ENCODE measurements at regions not wholly inside any gene's neighbourhood (a gene's known extent, or its start where the extent isn't known, plus 50 kb on each side); places are given as distances from the start of the nearest gene placed in this dataset.
"Not testable (repeated sequence)": the region's sequence is repeated elsewhere in the genome, so short reads cannot be mapped to it uniquely, and the experiment has no call there.

DNA sequence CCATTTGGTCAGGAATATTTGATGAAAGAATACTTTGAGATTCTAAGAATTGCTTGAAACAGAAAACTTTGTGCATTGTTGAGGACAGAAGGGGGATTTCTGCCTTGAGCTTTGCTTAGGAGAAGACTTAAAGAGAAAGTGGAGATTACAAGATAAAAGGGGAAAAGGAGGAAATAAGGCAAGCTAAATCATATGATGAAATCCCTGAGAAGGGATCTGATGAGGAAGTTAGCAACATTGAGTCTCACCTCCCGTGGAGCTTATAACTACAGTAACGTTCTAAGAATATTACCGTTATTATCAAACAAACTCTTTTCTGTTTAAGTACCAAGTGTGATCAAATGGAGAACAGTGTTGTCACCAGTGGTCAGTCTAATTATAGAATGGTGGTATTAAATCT is 414.7 kb upstream of the NAALADL2 start:
- no peak for DNase-seq (ENCODE audit: low read depth in 2 of 3, low spot score in 2 of 3)

GRCh38 chr3:174457758-174458157 is 401.4 kb upstream of the NAALADL2 start:
- DNase-seq (ENCODE audit: low read depth in 2 of 3, low spot score in 2 of 3): no peak

GRCh38 chr3:174460831-174461230 is 398.3 kb upstream of the NAALADL2 start:
- no peak for DNase-seq (ENCODE audit: low read depth in 2 of 3, low spot score in 2 of 3)

DNA sequence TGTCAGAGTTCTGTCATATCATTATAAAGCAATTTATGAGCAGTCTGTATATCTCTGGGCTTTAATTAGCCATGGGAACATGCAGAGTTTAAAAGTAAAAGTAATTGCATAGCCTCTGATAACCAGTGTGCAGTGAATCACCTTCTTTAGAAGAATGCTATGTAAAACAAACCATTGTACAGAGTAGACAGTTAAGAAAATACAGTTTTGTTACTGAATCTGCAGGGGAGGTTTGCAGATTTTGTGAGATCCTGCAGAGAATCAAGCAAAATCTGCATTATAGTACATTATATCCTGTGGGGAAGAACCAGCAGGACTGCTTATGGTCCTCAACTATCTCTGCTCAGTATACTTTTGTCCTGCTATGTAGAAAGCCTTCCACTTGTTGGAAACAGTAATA is 396.2 kb upstream of the NAALADL2 start:
- DNase-seq (ENCODE audit: low read depth in 2 of 3, low spot score in 2 of 3): no peak

- no peak for DNase-seq (ENCODE audit: low read depth in 2 of 3, low spot score in 2 of 3)
Observed at GRCh38 chr3:174465177-174465576, 394.0 kb upstream of the NAALADL2 start.

DNA sequence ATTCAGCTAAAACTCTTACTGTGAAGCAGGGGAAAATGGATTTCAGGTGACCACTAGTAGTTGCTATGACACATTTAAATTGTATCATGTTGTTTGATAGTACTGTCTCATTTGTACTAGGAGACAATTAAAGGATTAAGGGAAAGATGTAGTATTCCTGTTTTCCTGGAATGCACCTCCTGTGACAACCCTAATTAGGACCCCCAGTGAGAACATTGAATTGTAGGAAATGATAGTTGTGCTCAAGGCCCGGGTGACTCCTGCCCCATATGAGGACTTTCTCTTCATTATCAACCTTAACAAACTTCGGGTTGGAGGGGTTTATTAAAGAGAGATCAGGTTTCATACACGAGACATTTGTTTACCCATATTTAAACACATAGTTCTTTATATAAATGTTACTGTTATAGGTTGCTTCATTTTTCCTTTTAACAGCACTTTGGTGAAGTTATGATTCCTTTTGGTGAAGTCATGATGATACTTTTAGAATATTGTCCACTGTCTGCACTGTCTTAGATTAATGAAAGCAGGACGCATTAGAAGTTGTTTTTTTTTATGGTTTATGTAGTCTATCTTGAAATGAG is 392.6 kb upstream of the NAALADL2 start:
- DNase-seq (ENCODE audit: low read depth in 2 of 3, low spot score in 2 of 3): no peak

DNA sequence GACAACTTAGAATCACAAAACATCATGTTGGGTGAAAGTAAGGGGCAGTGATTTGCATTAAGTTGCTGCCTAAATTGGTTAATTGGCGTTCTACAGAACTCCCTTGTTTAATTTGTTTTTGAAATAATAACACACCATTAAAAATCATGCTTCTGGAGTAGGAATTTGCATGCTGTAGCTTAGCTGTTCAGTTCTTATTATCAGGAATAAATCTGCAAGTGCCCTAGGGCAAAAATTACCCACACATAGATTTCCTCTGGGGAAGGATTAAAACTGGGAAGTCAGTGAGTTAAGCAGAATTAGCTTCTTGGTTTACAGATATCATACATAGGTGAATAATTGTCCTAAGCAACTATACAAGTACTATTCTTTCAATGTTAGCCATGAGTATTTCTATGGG is 381.6 kb upstream of the NAALADL2 start:
- no peak for DNase-seq (ENCODE audit: low read depth in 2 of 3, low spot score in 2 of 3)

- DNase-seq (ENCODE audit: low read depth in 2 of 3, low spot score in 2 of 3): no peak
Observed at GRCh38 chr3:174480767-174481166, 378.4 kb upstream of the NAALADL2 start.

- no peak for DNase-seq (ENCODE audit: low read depth in 2 of 3, low spot score in 2 of 3)
Observed at GRCh38 chr3:174482541-174482940, 376.6 kb upstream of the NAALADL2 start.

- DNase-seq (ENCODE audit: low read depth in 2 of 3, low spot score in 2 of 3): no peak
Observed at GRCh38 chr3:174483254-174483653, 375.9 kb upstream of the NAALADL2 start.

- DNase-seq (ENCODE audit: low read depth in 2 of 3, low spot score in 2 of 3): not testable (repeated sequence)
Observed at GRCh38 chr3:174483856-174484255, 375.3 kb upstream of the NAALADL2 start.

- no peak for DNase-seq (ENCODE audit: low read depth in 2 of 3, low spot score in 2 of 3)
Observed at GRCh38 chr3:174488527-174488926, 370.6 kb upstream of the NAALADL2 start.

GRCh38 chr3:174495311-174495710 is 363.8 kb upstream of the NAALADL2 start:
- no peak for DNase-seq (ENCODE audit: low read depth in 2 of 3, low spot score in 2 of 3)

GRCh38 chr3:174495928-174496327 is 363.2 kb upstream of the NAALADL2 start:
- no peak for DNase-seq (ENCODE audit: low read depth in 2 of 3, low spot score in 2 of 3)

DNA sequence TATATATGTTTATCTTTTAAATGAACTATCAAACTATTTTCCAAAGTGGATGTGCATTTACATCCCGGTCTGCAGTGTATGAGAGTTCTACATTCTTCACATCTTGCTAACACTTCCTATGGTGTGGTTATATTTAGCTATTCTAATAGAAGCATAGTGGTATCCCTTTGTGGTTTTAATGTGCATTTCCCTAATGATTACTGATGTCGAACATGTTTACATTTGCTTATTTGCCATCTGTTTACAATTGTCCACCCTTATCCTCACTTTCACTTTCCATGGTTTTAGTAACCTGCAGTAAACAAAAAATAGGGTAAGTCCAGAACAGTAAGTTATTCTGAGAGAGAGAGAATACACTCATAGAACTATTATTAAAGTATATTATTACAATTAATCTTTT is 360.5 kb upstream of the NAALADL2 start:
- DNase-seq (ENCODE audit: low read depth in 2 of 3, low spot score in 2 of 3): no peak

DNA sequence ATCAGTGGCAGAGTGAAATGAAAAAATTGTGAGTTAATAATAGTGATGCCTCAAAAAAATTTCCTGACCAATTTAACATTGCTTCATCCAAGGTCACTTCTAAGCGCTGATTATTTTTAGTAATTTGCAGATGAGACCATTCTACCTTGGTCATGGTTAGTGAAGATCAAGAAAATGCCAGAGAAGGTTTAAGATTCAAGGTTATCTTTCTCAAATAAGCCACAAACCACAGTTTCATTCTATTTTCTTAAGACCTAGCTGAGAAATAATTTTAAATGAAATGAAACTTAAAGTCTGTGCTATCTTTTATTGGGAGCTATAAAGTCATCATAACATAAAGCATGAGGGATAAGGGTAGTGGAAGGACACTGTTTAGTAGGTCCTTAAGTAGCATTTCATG is 353.9 kb upstream of the NAALADL2 start:
- DNase-seq (ENCODE audit: low read depth in 2 of 3, low spot score in 2 of 3): no peak

DNA sequence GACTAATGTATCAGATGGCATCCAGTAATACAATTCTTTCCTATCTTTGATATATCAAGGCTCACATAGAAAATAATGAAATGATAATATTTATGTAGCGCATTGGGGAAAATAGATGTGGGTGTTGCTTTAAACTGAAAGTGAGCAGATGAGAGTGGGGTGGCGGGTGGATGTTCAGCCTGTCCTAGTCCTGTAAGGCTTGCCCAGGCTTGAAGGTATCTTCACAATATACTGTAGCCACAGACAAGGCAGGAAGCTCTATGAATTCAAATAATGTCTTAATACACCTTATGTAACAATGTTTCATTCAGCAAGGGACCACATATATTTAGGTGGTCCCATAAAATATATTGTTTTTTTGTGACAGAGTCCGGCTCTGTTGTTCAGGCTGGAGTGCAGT is 334.9 kb upstream of the NAALADL2 start:
- no peak for DNase-seq (ENCODE audit: low read depth in 2 of 3, low spot score in 2 of 3)

GRCh38 chr3:174529298-174529697 is 329.8 kb upstream of the NAALADL2 start:
- no peak for DNase-seq (ENCODE audit: low read depth in 2 of 3, low spot score in 2 of 3)

DNA sequence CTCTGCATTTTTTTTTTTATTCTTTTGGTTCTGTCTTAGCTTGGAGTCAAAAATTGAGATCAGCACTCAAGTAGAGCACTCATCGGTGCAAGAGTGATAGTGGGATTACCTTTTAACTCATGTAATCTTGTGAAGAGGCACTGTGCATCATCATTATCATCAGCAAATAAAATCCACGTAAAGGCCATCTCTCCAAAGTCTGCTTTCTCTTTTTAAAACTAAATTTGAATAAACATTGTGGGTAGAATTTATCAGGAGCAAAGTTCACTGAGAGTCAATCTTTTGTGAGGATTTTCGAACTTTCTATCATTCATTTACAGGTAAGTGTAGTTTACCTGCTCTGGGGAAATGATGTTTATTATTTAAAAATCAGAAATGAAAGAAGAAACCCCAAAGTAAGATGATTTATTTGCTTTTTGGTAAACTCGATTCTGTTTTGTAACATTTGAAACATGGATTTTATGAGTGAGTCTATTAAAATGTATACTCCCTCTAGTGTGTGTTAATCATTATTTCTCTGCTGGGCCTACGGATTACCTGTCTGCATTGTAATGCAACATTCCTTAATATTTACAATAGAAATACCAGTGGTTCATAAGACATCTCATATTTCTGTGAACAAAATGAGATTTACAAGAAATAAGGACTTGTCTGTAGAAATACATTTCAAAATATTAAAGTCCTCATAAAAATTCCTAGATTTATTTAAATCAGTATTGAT is 327.7 kb upstream of the NAALADL2 start:
- no peak for DNase-seq (ENCODE audit: low read depth in 2 of 3, low spot score in 2 of 3)

GRCh38 chr3:174532216-174532615 is 326.9 kb upstream of the NAALADL2 start:
- DNase-seq (ENCODE audit: low read depth in 2 of 3, low spot score in 2 of 3): no peak

GRCh38 chr3:174532776-174533175 is 326.4 kb upstream of the NAALADL2 start:
- DNase-seq (ENCODE audit: low read depth in 2 of 3, low spot score in 2 of 3): no peak

DNA sequence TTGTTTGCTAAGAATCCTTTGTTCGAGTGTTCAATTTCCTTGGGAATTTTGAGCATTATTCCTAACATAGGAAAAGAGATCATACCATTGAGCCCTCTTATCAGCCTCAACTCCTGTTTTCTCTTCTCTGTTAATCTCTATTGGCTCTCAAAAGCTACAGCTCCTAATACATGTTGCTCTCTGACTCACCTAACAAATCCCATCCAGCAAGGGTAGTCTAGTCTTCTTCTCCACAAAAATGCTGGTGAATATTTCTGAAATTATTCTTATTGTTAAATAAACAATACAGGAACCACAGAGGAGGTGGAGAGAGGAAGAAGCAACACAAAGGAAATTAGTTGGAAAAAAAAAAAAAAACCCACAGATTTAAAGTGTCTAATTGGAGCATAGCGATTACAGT is 325.8 kb upstream of the NAALADL2 start:
- DNase-seq (ENCODE audit: low read depth in 2 of 3, low spot score in 2 of 3): no peak

- DNase-seq (ENCODE audit: low read depth in 2 of 3, low spot score in 2 of 3): no peak
Observed at GRCh38 chr3:174536319-174536718, 322.8 kb upstream of the NAALADL2 start.
